Panc1 (cell line): ENCODE measurements at regions not wholly inside any gene's neighbourhood (a gene's known extent, or its start where the extent isn't known, plus 50 kb on each side); places are given as distances from the start of the nearest gene placed in this dataset.
"Not testable (repeated sequence)": the region's sequence is repeated elsewhere in the genome, so short reads cannot be mapped to it uniquely, and the experiment has no call there.

ENCODE experiments used
- ATAC-seq: fragments of 200-7000 bp; cut with Tn5 transposase; 2 replicates; pipeline ENCODE4 v1.9.1; 2020; ENCODE audit warnings: mild to moderate bottlenecking, moderate library complexity
- BruUV-seq: library from RNA; stranded (reverse); fragments of 400-500 nt; replicated peaks from 2 replicates; lab custom pipeline; 2021; lab: Mats Ljungman, UMichigan
- CTCF ChIA-PET: fragments of 300-600 bp; sonication (Branson Sonifier 250); formaldehyde crosslinking; loops from one replicate; lab custom pipeline; 2022; ENCODE audit warnings: antibody characterized with exemption; lab: Charles Lee
- POLR2A ChIA-PET: fragments of 300-600 bp; sonication (Branson Sonifier 250); formaldehyde crosslinking; loops from one replicate; lab custom pipeline; 2022; ENCODE audit warnings: antibody characterized with exemption; lab: Charles Lee
- DNase-seq: peaks from one replicate; pipeline ENCODE4 v3.0.0-alpha.2; 2010; ENCODE audit warnings: low read depth, low spot score
- H3K27ac ChIP-seq: 2 replicates; pipeline ENCODE4 v1.5.1; 2011; ENCODE audit warnings: mild to moderate bottlenecking, low read length, inconsistent platforms
- H3K27me3 ChIP-seq: fragments of 200-500 bp; sonication (Bioruptor generic); 2 replicates; pipeline ENCODE4 v1.6.0; 2014; ENCODE audit warnings: low read length, inconsistent platforms; ENCODE audit not compliant: control insufficient read depth, insufficient read depth
- H3K36me3 ChIP-seq: fragments of 200-500 bp; sonication (Bioruptor generic); 2 replicates; pipeline ENCODE4 v1.5.1; 2014; ENCODE audit warnings: inconsistent platforms, mild to moderate bottlenecking, low read length, moderate library complexity; ENCODE audit not compliant: control insufficient read depth, insufficient read depth
- H3K4me1 ChIP-seq: 2 replicates; pipeline ENCODE4 v1.5.1; 2011; ENCODE audit warnings: inconsistent platforms, mild to moderate bottlenecking, low read length, moderate library complexity; ENCODE audit not compliant: control insufficient read depth, insufficient read depth
- H3K4me3 ChIP-seq, 2 experiments: 2 replicates each; pipeline ENCODE4 v1.5.1; 2011 to 2012; ENCODE audit warnings: low read depth in 2 of 2, low read length in 2 of 2, mild to moderate bottlenecking in 2 of 2, inconsistent platforms in 1 of 2, moderate library complexity in 1 of 2
- H3K9me3 ChIP-seq: fragments of 200-500 bp; sonication (Bioruptor generic); 2 replicates; pipeline ENCODE4 v1.5.1; 2014; ENCODE audit warnings: low read depth, mild to moderate bottlenecking, inconsistent platforms, low read length, moderate library complexity; ENCODE audit not compliant: control insufficient read depth, insufficient read depth
- POLR2AphosphoS5 ChIP-seq: IDR thresholded peaks from 2 replicates; pipeline ENCODE4 v1.6.1; 2012; ENCODE audit warnings: mild to moderate bottlenecking, low read depth, low read length, moderate library complexity
- SIN3A ChIP-seq: IDR thresholded peaks from 2 replicates; pipeline ENCODE4 v1.6.1; 2012; ENCODE audit warnings: low read depth, mild to moderate bottlenecking, low read length, moderate library complexity, borderline replicate concordance; ENCODE audit not compliant: insufficient read depth
- TCF7L2 ChIP-seq: IDR thresholded peaks from 2 replicates; pipeline ENCODE4 v1.6.1; 2011; ENCODE audit warnings: mild to moderate bottlenecking, low read depth, low read length, inconsistent platforms
- in situ Hi-C: cut with HindIII; loops from 2 replicates; pipeline ENCODE4 v1.10.0; 2016; ENCODE audit warnings: low sequenced_read_pairs, low pct_unique_long_range_greater_than_20kb
- intact Hi-C: fragments of 100-400 bp; cut with micrococcal nuclease; formaldehyde crosslinking; loops from one replicate; pipeline ENCODE4 v1.10.0; 2022; ENCODE audit not compliant: unreplicated experiment
- TF ChIP-seq, protein P1 (sequence below), 2 experiments: IDR thresholded peaks; 2 replicates each; pipeline ENCODE4 v1.6.1; 2011 to 2012; ENCODE audit warnings: low read depth in 2 of 2, control low read depth in 1 of 2, low read length in 1 of 2, mild to moderate bottlenecking in 1 of 2, moderate library complexity in 1 of 2; ENCODE audit not compliant: insufficient read depth in 1 of 2
- TF ChIP-seq, protein P2 (sequence below): fragments of 450-650 bp; IDR thresholded peaks from 2 replicates; pipeline ENCODE4 v1.5.1; 2017; ENCODE audit warnings: mild to moderate bottlenecking

DNA sequence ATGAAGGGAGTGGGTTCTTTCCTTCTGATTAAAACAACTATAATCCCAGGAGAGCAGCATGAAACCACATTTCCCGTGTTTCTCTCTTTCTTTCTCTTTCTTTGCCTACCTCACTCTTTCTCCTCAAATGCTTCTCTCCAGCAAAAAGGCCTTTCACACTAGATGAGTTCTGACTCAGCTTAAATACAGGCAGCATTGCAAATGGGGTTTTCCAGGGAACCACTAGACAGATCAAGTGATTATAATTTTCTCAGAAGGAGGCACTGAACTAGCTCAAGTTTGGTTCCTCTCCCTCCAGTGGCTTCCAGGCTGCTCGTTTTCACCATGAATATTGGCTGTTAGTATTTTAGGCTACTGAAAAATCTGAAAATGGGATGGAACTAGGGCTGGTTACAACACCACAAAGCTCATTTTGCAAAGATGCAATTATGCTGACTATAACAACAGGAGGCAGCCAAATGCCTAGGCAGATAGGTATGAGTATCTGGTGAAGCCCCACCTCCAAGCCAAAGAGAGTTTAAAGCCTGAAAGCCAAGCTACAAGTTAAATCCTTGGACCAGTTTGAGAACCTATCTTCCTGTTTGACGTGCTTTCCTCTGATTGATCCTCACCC lies 260.0 kb downstream of the MMUT start:
- no TSS peak for BruUV-seq
- no peak overlapping the region for H3K27ac ChIP-seq
- no peaks in the 10 kb centered on the region for H3K36me3 ChIP-seq
- ChIA-PET POLR2A (no interaction called here), CTCF (no interaction called here)
- intact Hi-C loops (no loop called here), in situ Hi-C loops (no loop called here)
- ATAC-seq = no peak
- TF ChIP-seq, protein P1, sequence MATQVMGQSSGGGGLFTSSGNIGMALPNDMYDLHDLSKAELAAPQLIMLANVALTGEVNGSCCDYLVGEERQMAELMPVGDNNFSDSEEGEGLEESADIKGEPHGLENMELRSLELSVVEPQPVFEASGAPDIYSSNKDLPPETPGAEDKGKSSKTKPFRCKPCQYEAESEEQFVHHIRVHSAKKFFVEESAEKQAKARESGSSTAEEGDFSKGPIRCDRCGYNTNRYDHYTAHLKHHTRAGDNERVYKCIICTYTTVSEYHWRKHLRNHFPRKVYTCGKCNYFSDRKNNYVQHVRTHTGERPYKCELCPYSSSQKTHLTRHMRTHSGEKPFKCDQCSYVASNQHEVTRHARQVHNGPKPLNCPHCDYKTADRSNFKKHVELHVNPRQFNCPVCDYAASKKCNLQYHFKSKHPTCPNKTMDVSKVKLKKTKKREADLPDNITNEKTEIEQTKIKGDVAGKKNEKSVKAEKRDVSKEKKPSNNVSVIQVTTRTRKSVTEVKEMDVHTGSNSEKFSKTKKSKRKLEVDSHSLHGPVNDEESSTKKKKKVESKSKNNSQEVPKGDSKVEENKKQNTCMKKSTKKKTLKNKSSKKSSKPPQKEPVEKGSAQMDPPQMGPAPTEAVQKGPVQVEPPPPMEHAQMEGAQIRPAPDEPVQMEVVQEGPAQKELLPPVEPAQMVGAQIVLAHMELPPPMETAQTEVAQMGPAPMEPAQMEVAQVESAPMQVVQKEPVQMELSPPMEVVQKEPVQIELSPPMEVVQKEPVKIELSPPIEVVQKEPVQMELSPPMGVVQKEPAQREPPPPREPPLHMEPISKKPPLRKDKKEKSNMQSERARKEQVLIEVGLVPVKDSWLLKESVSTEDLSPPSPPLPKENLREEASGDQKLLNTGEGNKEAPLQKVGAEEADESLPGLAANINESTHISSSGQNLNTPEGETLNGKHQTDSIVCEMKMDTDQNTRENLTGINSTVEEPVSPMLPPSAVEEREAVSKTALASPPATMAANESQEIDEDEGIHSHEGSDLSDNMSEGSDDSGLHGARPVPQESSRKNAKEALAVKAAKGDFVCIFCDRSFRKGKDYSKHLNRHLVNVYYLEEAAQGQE (IDR thresholded peaks at IDR 0.05; ENCODE audit: insufficient read depth in 1 of 2, low read depth in 2 of 2, low read length in 1 of 2) = no peak
- TF ChIP-seq, protein P2, sequence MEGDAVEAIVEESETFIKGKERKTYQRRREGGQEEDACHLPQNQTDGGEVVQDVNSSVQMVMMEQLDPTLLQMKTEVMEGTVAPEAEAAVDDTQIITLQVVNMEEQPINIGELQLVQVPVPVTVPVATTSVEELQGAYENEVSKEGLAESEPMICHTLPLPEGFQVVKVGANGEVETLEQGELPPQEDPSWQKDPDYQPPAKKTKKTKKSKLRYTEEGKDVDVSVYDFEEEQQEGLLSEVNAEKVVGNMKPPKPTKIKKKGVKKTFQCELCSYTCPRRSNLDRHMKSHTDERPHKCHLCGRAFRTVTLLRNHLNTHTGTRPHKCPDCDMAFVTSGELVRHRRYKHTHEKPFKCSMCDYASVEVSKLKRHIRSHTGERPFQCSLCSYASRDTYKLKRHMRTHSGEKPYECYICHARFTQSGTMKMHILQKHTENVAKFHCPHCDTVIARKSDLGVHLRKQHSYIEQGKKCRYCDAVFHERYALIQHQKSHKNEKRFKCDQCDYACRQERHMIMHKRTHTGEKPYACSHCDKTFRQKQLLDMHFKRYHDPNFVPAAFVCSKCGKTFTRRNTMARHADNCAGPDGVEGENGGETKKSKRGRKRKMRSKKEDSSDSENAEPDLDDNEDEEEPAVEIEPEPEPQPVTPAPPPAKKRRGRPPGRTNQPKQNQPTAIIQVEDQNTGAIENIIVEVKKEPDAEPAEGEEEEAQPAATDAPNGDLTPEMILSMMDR = no peak
- TF ChIP-seq SIN3A (no peak), TCF7L2 (no peak), POLR2AphosphoS5 (no peak)
- H3K4me3 ChIP-seq = no peak overlapping the region
- H3K9me3 ChIP-seq = no peaks in the 10 kb centered on the region
- H3K4me1 ChIP-seq = no peaks in the 10 kb centered on the region
- no peaks in the 10 kb centered on the region for H3K27me3 ChIP-seq
- no peak for DNase-seq

DNA sequence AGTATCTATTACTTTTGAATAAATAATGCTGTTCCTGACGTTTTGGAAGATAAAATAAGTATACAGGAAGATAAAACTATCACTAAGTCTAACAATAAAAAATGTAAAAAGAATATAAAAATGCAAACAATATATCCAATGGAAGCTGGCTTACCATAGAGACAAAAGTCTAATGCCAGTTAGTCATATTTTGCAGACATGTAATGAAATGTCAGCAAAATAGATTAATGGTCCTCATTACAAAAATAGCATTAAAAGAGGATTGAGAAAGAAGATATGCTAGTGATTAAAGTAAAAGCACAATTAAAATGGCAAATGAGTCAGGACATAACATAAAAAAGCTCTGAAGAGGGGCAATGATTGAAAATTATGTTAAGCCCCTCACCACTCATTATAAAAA lies 265.0 kb downstream of the MMUT start:
- ATAC-seq = no peak
- Histone ChIP-seq H3K36me3 (no peaks in the 10 kb centered on the region), H3K27me3 (no peaks in the 10 kb centered on the region), H3K27ac (no peak overlapping the region), H3K4me1 (no peaks in the 10 kb centered on the region), H3K4me3 (no peak overlapping the region), H3K9me3 (no peaks in the 10 kb centered on the region)
- in situ Hi-C loops (no loop called here), intact Hi-C loops (no loop called here)
- ChIA-PET POLR2A (no interaction called here), CTCF (no interaction called here)
- DNase-seq = no peak
- BruUV-seq = no TSS peak
- TF ChIP-seq POLR2AphosphoS5 (no peak), TCF7L2 (no peak), SIN3A (no peak)
- TF ChIP-seq, protein P1 (IDR thresholded peaks at IDR 0.05; ENCODE audit: insufficient read depth in 1 of 2, low read depth in 2 of 2, low read length in 1 of 2) = no peak
- TF ChIP-seq, protein P2 = no peak

DNA sequence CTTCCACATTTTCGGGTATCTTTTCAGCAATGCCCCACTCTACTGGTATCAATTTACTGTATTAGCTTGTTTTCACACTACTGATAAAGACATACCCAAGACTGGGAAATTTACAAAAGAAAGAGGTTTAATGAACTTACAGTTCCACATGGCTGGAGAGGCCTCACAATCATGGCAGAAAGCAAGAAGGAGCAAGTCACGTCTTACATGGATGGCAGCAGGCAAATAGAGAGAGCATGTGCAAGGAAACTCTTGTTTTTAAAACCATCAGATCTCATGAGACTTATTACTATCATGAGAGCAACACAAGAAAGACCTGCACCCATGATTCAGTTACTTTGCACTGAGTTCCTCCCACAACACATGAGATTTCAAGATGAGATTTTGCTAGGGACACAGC lies 300.7 kb downstream of the MMUT start:
- POLR2A ChIA-PET, H3K36me3 ChIP-seq, H3K4me3 ChIP-seq, intact Hi-C loops, H3K4me1 ChIP-seq, CTCF ChIA-PET, in situ Hi-C loops, H3K27ac ChIP-seq, BruUV-seq, H3K9me3 ChIP-seq, ATAC-seq, DNase-seq, H3K27me3 ChIP-seq: not testable (repeated sequence)
